ENCODE measurements at regions not wholly inside any gene's neighbourhood (a gene's known extent, or its start where the extent isn't known, plus 50 kb on each side); places are given as distances from the start of the nearest gene placed in this dataset.

DNA sequence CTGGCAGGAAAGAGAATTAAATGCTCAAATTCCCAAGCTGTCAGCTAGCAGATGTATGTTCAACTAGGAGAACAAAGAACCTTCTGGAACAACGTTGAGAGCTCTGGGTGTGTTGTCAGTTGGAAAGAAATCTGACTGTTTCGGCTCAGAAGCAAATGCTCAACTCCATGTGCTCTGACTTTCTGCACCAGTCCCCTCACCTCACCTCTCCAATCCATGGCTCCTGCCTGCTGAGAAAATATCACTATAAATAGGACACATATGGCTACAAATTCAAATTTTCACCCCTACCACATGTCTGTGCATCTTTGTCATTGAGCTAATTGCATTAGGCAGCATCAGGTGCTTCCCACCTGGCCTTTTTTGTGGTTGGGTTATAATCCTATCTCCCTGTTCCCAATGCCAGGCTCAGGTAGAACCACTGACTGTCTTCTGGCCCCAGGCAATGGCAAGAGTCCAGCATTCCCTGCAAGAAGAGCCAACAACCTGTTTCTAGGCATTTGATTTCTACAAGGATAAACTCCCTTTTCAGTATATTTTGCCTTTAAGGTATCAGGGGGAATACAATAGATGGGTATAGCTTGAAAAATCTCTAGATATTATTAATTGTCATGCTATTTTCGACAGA lies 142.6 kb upstream of the LSM8 start:
- Histone ChIP-seq H3K9me3 (ENCODE audit: low read depth) (no peaks in the 10 kb centered on the region), H3K27ac (no peak overlapping the region), H3K9ac (no peak overlapping the region), H3K4me2 (ENCODE audit: unreplicated experiment) (no peak overlapping the region), H3K4me1 (ENCODE audit: insufficient read depth) (no peaks in the 10 kb centered on the region), H4K20me1 (ENCODE audit: insufficient read depth) (no peaks in the 10 kb centered on the region), H3F3A (ENCODE audit: insufficient read depth) (no peaks in the 10 kb centered on the region), H3K79me2 (ENCODE audit: insufficient read depth) (no peaks in the 10 kb centered on the region), H2AFZ (no peak overlapping the region), H3K36me3 (ENCODE audit: low read depth) (no peaks in the 10 kb centered on the region), H3K4me3 (no peak overlapping the region), H3K27me3 (replicated peaks; ENCODE audit: insufficient read depth) (no peaks in the 10 kb centered on the region), H3K9me2 (ENCODE audit: insufficient read depth) (no peaks in the 10 kb centered on the region)
- DNase-seq = no peak
- TF ChIP-seq EZH2 (IDR thresholded peaks at IDR 0.05; ENCODE audit: insufficient read depth, poor library complexity, severe bottlenecking) (no peak), EZH2phosphoT487 (IDR thresholded peaks at IDR 0.05; ENCODE audit: insufficient read depth, low read depth) (no peak)
- WGBS, 2 experiments (ENCODE audit: low coverage in 1 of 2, low lambda C conversion rate in 2 of 2, missing lambda C conversion rate in 2 of 2) = 4 to 5% methylated on average over 3 of the region's 3 CpGs
- in situ Hi-C loops (cut with MboI) = no loop called here

DNA sequence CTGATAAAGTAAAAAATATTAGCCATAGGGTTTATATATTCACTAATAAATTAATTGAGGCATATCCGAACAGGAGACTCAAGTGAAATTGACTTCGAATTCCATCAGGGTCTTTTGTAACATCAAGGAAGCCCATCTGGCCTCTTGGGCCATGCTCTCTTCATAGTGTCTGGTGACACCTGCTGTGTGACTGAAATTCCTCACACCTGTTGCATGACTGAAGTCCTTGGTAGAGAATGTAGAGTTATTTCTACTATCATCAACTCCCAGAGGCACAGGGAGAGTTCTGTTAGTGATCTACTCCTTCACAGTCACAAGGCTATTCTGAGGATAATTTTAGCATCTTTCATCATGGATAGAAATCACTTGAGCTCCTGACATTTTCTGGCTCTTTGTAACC lies 138.3 kb upstream of the LSM8 start:
- 11 to 21% methylated on average over 2 of the region's 2 CpGs for WGBS, 2 experiments (ENCODE audit: low coverage in 1 of 2, low lambda C conversion rate in 2 of 2, missing lambda C conversion rate in 2 of 2)

DNA sequence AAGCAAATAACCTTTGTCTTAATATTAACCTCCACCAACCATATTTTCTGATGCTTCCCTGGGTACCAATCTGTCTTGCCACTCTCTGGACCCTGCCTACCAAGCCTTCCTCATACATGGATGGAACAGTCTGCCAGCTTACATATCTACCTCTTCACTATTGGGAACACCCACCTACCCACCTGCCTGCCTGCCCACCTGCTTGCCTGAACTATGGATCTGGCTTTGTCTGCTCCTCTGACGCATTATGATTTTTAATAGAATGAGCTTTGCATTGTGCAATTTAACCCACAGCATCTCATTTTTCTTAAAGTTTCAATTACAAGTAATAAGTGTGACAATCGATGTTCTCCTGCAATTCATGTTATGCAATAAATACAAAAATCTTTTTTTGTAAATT lies 137.9 kb upstream of the LSM8 start:
- H3K79me2 ChIP-seq (ENCODE audit: insufficient read depth) = no peaks in the 10 kb centered on the region
- no peaks in the 10 kb centered on the region for H3K9me3 ChIP-seq (ENCODE audit: low read depth)
- no peaks in the 10 kb centered on the region for H4K20me1 ChIP-seq (ENCODE audit: insufficient read depth)
- H3K27ac ChIP-seq = no peak overlapping the region
- 26 to 28% methylated on average over 2 of the region's 2 CpGs for WGBS, 2 experiments (ENCODE audit: low coverage in 1 of 2, low lambda C conversion rate in 2 of 2, missing lambda C conversion rate in 2 of 2)
- TF ChIP-seq EZH2 (IDR thresholded peaks at IDR 0.05; ENCODE audit: insufficient read depth, poor library complexity, severe bottlenecking) = no peak
- no peak for TF ChIP-seq EZH2phosphoT487 (IDR thresholded peaks at IDR 0.05; ENCODE audit: insufficient read depth, low read depth)
- no peak for DNase-seq
- H3K4me2 ChIP-seq (ENCODE audit: unreplicated experiment) = no peak overlapping the region
- no peaks in the 10 kb centered on the region for H3K36me3 ChIP-seq (ENCODE audit: low read depth)
- no peaks in the 10 kb centered on the region for H3F3A ChIP-seq (ENCODE audit: insufficient read depth)
- no peaks in the 10 kb centered on the region for H3K9me2 ChIP-seq (ENCODE audit: insufficient read depth)
- in situ Hi-C loops (cut with MboI) = no loop called here
- H3K4me1 ChIP-seq (ENCODE audit: insufficient read depth) = no peaks in the 10 kb centered on the region
- no peaks in the 10 kb centered on the region for H3K27me3 ChIP-seq (replicated peaks; ENCODE audit: insufficient read depth)
- H3K4me3 ChIP-seq = no peak overlapping the region
- H3K9ac ChIP-seq = no peak overlapping the region
- H2AFZ ChIP-seq = no peak overlapping the region

More for the DNA sequence above, 138.3 kb upstream of the LSM8 start:
- Histone ChIP-seq H3K27me3 (replicated peaks; ENCODE audit: insufficient read depth) (no peaks in the 10 kb centered on the region), H3K79me2 (ENCODE audit: insufficient read depth) (no peaks in the 10 kb centered on the region), H3K9ac (no peak overlapping the region), H3K9me3 (ENCODE audit: low read depth) (no peaks in the 10 kb centered on the region), H4K20me1 (ENCODE audit: insufficient read depth) (no peaks in the 10 kb centered on the region), H3K4me2 (ENCODE audit: unreplicated experiment) (no peak overlapping the region), H3K27ac (no peak overlapping the region), H3K9me2 (ENCODE audit: insufficient read depth) (no peaks in the 10 kb centered on the region), H3K36me3 (ENCODE audit: low read depth) (no peaks in the 10 kb centered on the region), H3K4me1 (ENCODE audit: insufficient read depth) (no peaks in the 10 kb centered on the region), H3K4me3 (no peak overlapping the region), H3F3A (ENCODE audit: insufficient read depth) (no peaks in the 10 kb centered on the region), H2AFZ (no peak overlapping the region)
- no peak for TF ChIP-seq EZH2phosphoT487 (IDR thresholded peaks at IDR 0.05; ENCODE audit: insufficient read depth, low read depth)
- no peak for TF ChIP-seq EZH2 (IDR thresholded peaks at IDR 0.05; ENCODE audit: insufficient read depth, poor library complexity, severe bottlenecking)
- in situ Hi-C loops (cut with MboI) = no loop called here
- no peak for DNase-seq

- TF ChIP-seq EZH2phosphoT487 (IDR thresholded peaks at IDR 0.05; ENCODE audit: insufficient read depth, low read depth) (no peak), EZH2 (IDR thresholded peaks at IDR 0.05; ENCODE audit: insufficient read depth, poor library complexity, severe bottlenecking) (no peak)
- Histone ChIP-seq H3F3A (ENCODE audit: insufficient read depth) (no peaks in the 10 kb centered on the region), H4K20me1 (ENCODE audit: insufficient read depth) (no peaks in the 10 kb centered on the region), H3K4me1 (ENCODE audit: insufficient read depth) (no peaks in the 10 kb centered on the region), H3K79me2 (ENCODE audit: insufficient read depth) (no peaks in the 10 kb centered on the region), H3K27me3 (replicated peaks; ENCODE audit: insufficient read depth) (no peaks in the 10 kb centered on the region), H3K36me3 (ENCODE audit: low read depth) (no peaks in the 10 kb centered on the region), H3K9me2 (ENCODE audit: insufficient read depth) (no peaks in the 10 kb centered on the region), H3K27ac (no peak overlapping the region), H3K9me3 (ENCODE audit: low read depth) (no peaks in the 10 kb centered on the region), H2AFZ (no peak overlapping the region), H3K4me3 (no peak overlapping the region), H3K9ac (no peak overlapping the region), H3K4me2 (ENCODE audit: unreplicated experiment) (no peak overlapping the region)
- WGBS, 2 experiments (ENCODE audit: low coverage in 1 of 2, low lambda C conversion rate in 2 of 2, missing lambda C conversion rate in 2 of 2) = 30 to 37% methylated on average over 2 of the region's 2 CpGs
- DNase-seq = no peak
- in situ Hi-C loops (cut with MboI) = no loop called here
Observed at GRCh38 chr7:118046801-118047200, 137.2 kb upstream of the LSM8 start.

DNA sequence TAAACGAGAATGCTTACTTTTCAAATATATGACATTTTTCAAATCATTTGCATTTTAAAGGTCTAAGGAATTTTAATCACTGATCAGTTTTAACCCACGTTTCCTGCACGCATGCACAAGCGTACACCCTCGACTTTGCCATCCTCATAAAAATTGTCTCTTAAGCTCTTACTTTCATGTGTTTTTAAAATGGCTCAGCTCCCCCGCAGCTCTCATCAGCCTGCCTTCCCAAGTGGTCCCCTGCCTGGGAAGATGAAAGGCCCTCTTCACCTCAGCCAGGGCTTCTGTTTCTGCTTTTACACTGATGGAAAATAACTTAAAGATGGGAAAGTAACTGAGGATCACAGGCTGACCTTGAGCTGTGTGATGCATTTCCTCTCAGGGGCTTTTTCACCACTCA lies 131.6 kb upstream of the LSM8 start:
- Histone ChIP-seq H2AFZ (no peak overlapping the region), H3K27me3 (replicated peaks; ENCODE audit: insufficient read depth) (no peaks in the 10 kb centered on the region), H3K36me3 (ENCODE audit: low read depth) (no peaks in the 10 kb centered on the region), H3K27ac (no peak overlapping the region), H3F3A (ENCODE audit: insufficient read depth) (no peaks in the 10 kb centered on the region), H3K9ac (no peak overlapping the region), H3K4me3 (no peak overlapping the region), H3K4me2 (ENCODE audit: unreplicated experiment) (no peak overlapping the region), H3K4me1 (ENCODE audit: insufficient read depth) (no peaks in the 10 kb centered on the region), H4K20me1 (ENCODE audit: insufficient read depth) (no peaks in the 10 kb centered on the region), H3K79me2 (ENCODE audit: insufficient read depth) (no peaks in the 10 kb centered on the region), H3K9me2 (ENCODE audit: insufficient read depth) (no peaks in the 10 kb centered on the region), H3K9me3 (ENCODE audit: low read depth) (no peaks in the 10 kb centered on the region)
- WGBS, 2 experiments (ENCODE audit: low coverage in 1 of 2, low lambda C conversion rate in 2 of 2, missing lambda C conversion rate in 2 of 2) = 1 to 3% methylated on average over 6 of the region's 6 CpGs
- TF ChIP-seq EZH2phosphoT487 (IDR thresholded peaks at IDR 0.05; ENCODE audit: insufficient read depth, low read depth) (no peak), EZH2 (IDR thresholded peaks at IDR 0.05; ENCODE audit: insufficient read depth, poor library complexity, severe bottlenecking) (no peak)
- in situ Hi-C loops (cut with MboI) = no loop called here
- DNase-seq = no peak

All from GM23248 (cell line).